HEK293 (cell line): ENCODE measurements at regions not wholly inside any gene's neighbourhood (a gene's known extent, or its start where the extent isn't known, plus 50 kb on each side); places are given as distances from the start of the nearest gene placed in this dataset.

Experiments used
- CTCF ChIA-PET: fragments of 350-600 bp; formaldehyde crosslinking; extraction: SDS; loops from one replicate; lab custom pipeline; 2021; ENCODE audit warnings: antibody characterized with exemption; lab: Yijun Ruan, JAX
- POLR2A ChIA-PET: fragments of 300-600 bp; formaldehyde crosslinking; extraction: SDS; loops from one replicate; lab custom pipeline; 2020; ENCODE audit warnings: antibody characterized with exemption, inconsistent platforms; lab: Yijun Ruan, JAX
- H3K27ac ChIP-seq: fragments of 200-500 bp; sonication (Bioruptor generic); 2 replicates; pipeline ENCODE4 v1.5.1; 2014; ENCODE audit warnings: low read depth, low read length, control low read depth, inconsistent platforms; ENCODE audit errors: extremely low read depth
- H3K36me3 ChIP-seq, 2 experiments: fragments of 200-500 bp in 1 of 2; sonication (Bioruptor generic) in 1 of 2; 1 replicate in 1 of 2; 2 replicates in 1 of 2; pipeline ENCODE4 v1.5.1; 2014 to 2017; ENCODE audit warnings: inconsistent platforms in 2 of 2, low read length in 2 of 2; ENCODE audit not compliant: control insufficient read depth in 2 of 2, insufficient read depth in 1 of 2
- H3K4me1 ChIP-seq: fragments of 200-500 bp; sonication (Bioruptor generic); 2 replicates; pipeline ENCODE4 v1.5.1; 2014; ENCODE audit warnings: mild to moderate bottlenecking, low read length, inconsistent platforms; ENCODE audit not compliant: control insufficient read depth, insufficient read depth
- H3K4me3 ChIP-seq: 2 replicates; pipeline ENCODE4 v1.5.1; 2011; ENCODE audit warnings: low read depth, mild to moderate bottlenecking, control low read depth, low read length, moderate library complexity
- H3K9me3 ChIP-seq: fragments of 200-500 bp; sonication (Bioruptor generic); 2 replicates; pipeline ENCODE4 v1.5.1; 2014; ENCODE audit warnings: low read depth, low read length, inconsistent platforms; ENCODE audit not compliant: control insufficient read depth, insufficient read depth
- ATF2 ChIP-seq: fragments of 450-650 bp; formaldehyde crosslinking; IDR thresholded peaks from 2 replicates; pipeline ENCODE4 v1.5.1; 2016; ENCODE audit warnings: missing biosample characterization, missing genetic modification characterization, low read depth
- GFI1B ChIP-seq: fragments of 450-650 bp; formaldehyde crosslinking; IDR thresholded peaks from 2 replicates; pipeline ENCODE4 v1.5.1; 2016; ENCODE audit warnings: missing biosample characterization, missing genetic modification characterization
- PRDM10 ChIP-seq: fragments of 450-650 bp; formaldehyde crosslinking; IDR thresholded peaks from 2 replicates; pipeline ENCODE4 v1.5.1; 2016; ENCODE audit warnings: missing biosample characterization, missing genetic modification characterization
- ZNF112 ChIP-seq: fragments of 450-650 bp; formaldehyde crosslinking; IDR thresholded peaks from 2 replicates; pipeline ENCODE4 v1.5.0; 2017; ENCODE audit warnings: missing biosample characterization, missing genetic modification characterization
- ZNF266 ChIP-seq: fragments of 450-650 bp; formaldehyde crosslinking; IDR thresholded peaks from 2 replicates; pipeline ENCODE4 v1.5.1; 2016; ENCODE audit warnings: missing biosample characterization, missing genetic modification characterization, low read depth
- ZNF280D ChIP-seq: fragments of 450-650 bp; formaldehyde crosslinking; IDR thresholded peaks from 2 replicates; pipeline ENCODE4 v1.5.1; 2016; ENCODE audit warnings: missing biosample characterization, missing genetic modification characterization
- ZNF302 ChIP-seq: fragments of 450-650 bp; formaldehyde crosslinking; IDR thresholded peaks from 2 replicates; pipeline ENCODE4 v1.5.1; 2016; ENCODE audit warnings: missing biosample characterization, missing genetic modification characterization, low read depth
- ZNF398 ChIP-seq: fragments of 450-650 bp; formaldehyde crosslinking; IDR thresholded peaks from 2 replicates; pipeline ENCODE4 v1.5.1; 2017; ENCODE audit warnings: missing biosample characterization, missing genetic modification characterization
- ZNF558 ChIP-seq: fragments of 450-650 bp; formaldehyde crosslinking; IDR thresholded peaks from 2 replicates; pipeline ENCODE4 v1.5.1; 2016; ENCODE audit warnings: missing biosample characterization, missing genetic modification characterization

GRCh38 chr4:18767921-18768320 is 746.4 kb upstream of the LCORL start (continued):
- TF ChIP-seq GFI1B (tag by site-specific recombination) = no peak
- no peak for TF ChIP-seq ZNF302 (tag by site-specific recombination)
- TF ChIP-seq ZNF266 (tag by site-specific recombination) = no peak
- TF ChIP-seq ZNF398 (tag by site-specific recombination) = no peak
- TF ChIP-seq PRDM10 (tag by site-specific recombination) = no peak
- TF ChIP-seq ATF2 = no peak

- Histone ChIP-seq H3K9me3 (no peaks in the 10 kb centered on the region), H3K4me1 (no peaks in the 10 kb centered on the region), H3K4me3 (no peak overlapping the region), H3K36me3 (no peaks in the 10 kb centered on the region), H3K27ac (no peak overlapping the region)
- ChIA-PET CTCF (no interaction called here), POLR2A (no interaction called here)
- TF ChIP-seq ATF2 = no peak
- no peak for TF ChIP-seq ZNF280D (tag by site-specific recombination)
- no peak for TF ChIP-seq ZNF558 (tag by site-specific recombination)
These were observed 735.1 kb upstream of the LCORL start for GRCh38 chr4:18756671-18757070.

- CTCF ChIA-PET = no interaction called here
- TF ChIP-seq ZNF112 (tag by site-specific recombination) = no peak
- Histone ChIP-seq H3K27ac (no peak overlapping the region), H3K36me3 (no peaks in the 10 kb centered on the region), H3K4me1 (no peaks in the 10 kb centered on the region), H3K9me3 (no peaks in the 10 kb centered on the region), H3K4me3 (no peak overlapping the region)
- POLR2A ChIA-PET = no interaction called here
These were observed 732.6 kb upstream of the LCORL start for GRCh38 chr4:18754180-18754579.
